PC-9 (cell line): ENCODE measurements at regions not wholly inside any gene's neighbourhood (a gene's known extent, or its start where the extent isn't known, plus 50 kb on each side); places are given as distances from the start of the nearest gene placed in this dataset.
"Not testable (repeated sequence)": the region's sequence is repeated elsewhere in the genome, so short reads cannot be mapped to it uniquely, and the experiment has no call there.

Experiments used
- BruUV-seq: library from RNA; stranded (reverse); fragments of 400-500 nt; replicated peaks from 2 replicates; lab custom pipeline; 2021; lab: Mats Ljungman, UMichigan
- CTCF ChIA-PET: fragments of 300-600 bp; sonication (Branson Sonifier 250); formaldehyde crosslinking; loops from one replicate; lab custom pipeline; 2022; ENCODE audit warnings: antibody characterized with exemption; lab: Charles Lee
- POLR2A ChIA-PET: fragments of 300-600 bp; sonication (Branson Sonifier 250); formaldehyde crosslinking; loops from one replicate; lab custom pipeline; 2022; ENCODE audit warnings: antibody characterized with exemption; ENCODE audit not compliant: unreplicated experiment; lab: Charles Lee
- DNase-seq, 2 experiments: peaks; one replicate each; pipeline versions ENCODE4 v3.0.0 to v3.0.0-alpha.2; 2015 to 2022; ENCODE audit warnings: mixed read lengths in 1 of 2
- H2AFZ ChIP-seq: fragments of 200-600 bp; sonication (generic); 2 replicates; pipeline ENCODE4 v1.8.1; 2017; ENCODE audit warnings: antibody characterized with exemption
- H3F3A ChIP-seq: fragments of 200-600 bp; sonication (generic); 2 replicates; pipeline ENCODE4 v1.8.1; 2017; ENCODE audit warnings: antibody characterized with exemption, mild to moderate bottlenecking, low read depth; ENCODE audit not compliant: insufficient read depth
- H3K27ac ChIP-seq: fragments of 200-600 bp; sonication (generic); 2 replicates; pipeline ENCODE4 v1.6.1; 2016; ENCODE audit warnings: mixed run types
- H3K27me3 ChIP-seq: fragments of 200-600 bp; sonication (generic); 2 replicates; pipeline ENCODE4 v1.6.1; 2016; ENCODE audit warnings: low read depth, mixed run types; ENCODE audit not compliant: insufficient read depth
- H3K36me3 ChIP-seq: fragments of 200-600 bp; sonication (generic); 2 replicates; pipeline ENCODE4 v1.6.1; 2016; ENCODE audit warnings: low read depth, mixed run types
- H3K4me1 ChIP-seq: fragments of 200-600 bp; sonication (generic); replicated peaks from 2 replicates; pipeline ENCODE4 v1.6.1; 2016; ENCODE audit warnings: mixed run types; ENCODE audit not compliant: insufficient read depth
- H3K4me2 ChIP-seq: fragments of 200-600 bp; sonication (generic); 2 replicates; pipeline ENCODE4 v1.6.1; 2017; ENCODE audit warnings: mixed run types
- H3K4me3 ChIP-seq: fragments of 200-600 bp; sonication (generic); 2 replicates; pipeline ENCODE4 v1.6.1; 2016; ENCODE audit warnings: mixed run types
- H3K79me2 ChIP-seq: fragments of 200-600 bp; sonication (generic); 2 replicates; pipeline ENCODE4 v1.6.1; 2017; ENCODE audit warnings: low read depth, mixed run types
- H3K9me2 ChIP-seq: fragments of 200-600 bp; sonication (generic); 2 replicates; pipeline ENCODE4 v1.8.1; 2017; ENCODE audit warnings: mild to moderate bottlenecking; ENCODE audit not compliant: insufficient read depth
- H3K9me3 ChIP-seq: fragments of 200-600 bp; sonication (generic); 2 replicates; pipeline ENCODE4 v1.8.1; 2016; ENCODE audit warnings: low read depth; ENCODE audit not compliant: insufficient read depth
- H4K20me1 ChIP-seq: fragments of 200-600 bp; sonication (generic); 2 replicates; pipeline ENCODE4 v1.8.1; 2017; ENCODE audit not compliant: insufficient read depth
- CTCF ChIP-seq: fragments of 200-600 bp; sonication (generic); conservative IDR thresholded peaks from 2 replicates; pipeline ENCODE4 v1.6.1; 2017; ENCODE audit warnings: mixed run types, antibody characterized with exemption, mild to moderate bottlenecking, moderate library complexity
- EZH2 ChIP-seq: fragments of 200-600 bp; sonication (generic); IDR thresholded peaks from 2 replicates; pipeline ENCODE4 v1.8.0; 2017; ENCODE audit warnings: antibody characterized with exemption, low read depth
- intact Hi-C: fragments of 100-400 bp; cut with micrococcal nuclease; formaldehyde crosslinking; loops from one replicate; pipeline ENCODE4 v1.10.0; 2022; ENCODE audit not compliant: unreplicated experiment

DNA sequence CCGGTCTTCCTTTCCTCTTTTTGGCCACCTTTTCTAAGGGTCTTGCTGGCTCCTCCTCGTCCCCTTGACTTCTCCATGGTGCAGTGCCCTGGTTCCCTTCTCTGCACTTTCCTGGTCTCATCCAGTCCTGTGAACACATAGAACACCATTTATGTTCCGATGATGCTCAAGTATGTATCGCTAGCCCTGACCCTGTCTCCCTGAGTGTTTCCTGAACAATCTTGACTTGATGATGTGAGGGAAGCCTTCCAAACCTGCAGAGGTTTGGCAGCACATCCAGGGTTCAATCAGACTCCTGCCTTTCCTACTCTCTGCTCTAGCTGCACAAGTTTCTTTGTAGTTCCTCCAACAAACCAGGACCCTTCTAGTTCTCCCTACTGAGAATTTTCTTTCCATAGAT lies 132.1 kb downstream of the RGPD3 start:
- no peaks in the 10 kb centered on the region for H3K79me2 ChIP-seq
- ChIA-PET CTCF (no interaction called here), POLR2A (no interaction called here)
- BruUV-seq: no TSS peak
- no peaks in the 10 kb centered on the region for H3F3A ChIP-seq
- no peaks in the 10 kb centered on the region for H4K20me1 ChIP-seq
- TF ChIP-seq CTCF: no peak
- no peak for TF ChIP-seq EZH2
- no peaks in the 10 kb centered on the region for H3K9me3 ChIP-seq
- intact Hi-C loops: no loop called here
- H3K27ac ChIP-seq: no peak overlapping the region
- no peaks in the 10 kb centered on the region for H3K36me3 ChIP-seq
- H3K27me3 ChIP-seq: peaks cover 74% of the 10 kb centered on the region
- H3K4me1 ChIP-seq: no peaks in the 10 kb centered on the region
- H3K4me2 ChIP-seq: no peak overlapping the region
- no peaks in the 10 kb centered on the region for H3K9me2 ChIP-seq
- DNase-seq: no peak
- H3K4me3 ChIP-seq: no peak overlapping the region
- no peak overlapping the region for H2AFZ ChIP-seq

DNA sequence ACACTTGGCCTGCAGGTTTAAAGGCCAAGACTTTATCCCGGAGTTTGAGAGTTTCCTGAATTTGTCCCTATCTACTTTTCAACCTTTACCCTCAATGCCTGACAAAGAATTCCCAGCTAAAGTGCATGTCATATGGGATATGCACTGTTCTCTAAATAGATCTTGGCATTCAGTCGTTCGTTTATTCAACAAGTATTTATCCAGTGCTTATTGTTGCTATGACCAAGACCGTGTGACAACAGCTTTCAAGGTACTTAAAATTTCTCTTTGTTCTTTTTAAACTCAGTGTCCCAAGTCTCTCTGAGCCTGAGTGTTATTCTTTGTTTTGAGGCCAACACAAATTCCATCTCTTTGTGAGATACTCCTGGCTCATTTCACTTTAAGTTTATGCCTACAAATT lies 133.4 kb downstream of the RGPD3 start:
- Histone ChIP-seq H3K27me3 (peaks cover 68% of the 10 kb centered on the region), H4K20me1 (no peaks in the 10 kb centered on the region), H3K9me2 (no peaks in the 10 kb centered on the region), H3K4me3 (no peak overlapping the region), H3K4me2 (no peak overlapping the region), H3K79me2 (no peaks in the 10 kb centered on the region), H3K27ac (no peak overlapping the region), H3K36me3 (no peaks in the 10 kb centered on the region), H2AFZ (no peak overlapping the region), H3K4me1 (0 out of 2 replicates have a peak, but pooled peaks cover 10% of the 10 kb centered on the region), H3F3A (no peaks in the 10 kb centered on the region), H3K9me3 (no peaks in the 10 kb centered on the region)
- intact Hi-C loops: no loop called here
- DNase-seq: no peak
- CTCF ChIA-PET: no interaction called here
- POLR2A ChIA-PET: no interaction called here
- no TSS peak for BruUV-seq
- TF ChIP-seq CTCF (no peak), EZH2 (no peak)

DNA sequence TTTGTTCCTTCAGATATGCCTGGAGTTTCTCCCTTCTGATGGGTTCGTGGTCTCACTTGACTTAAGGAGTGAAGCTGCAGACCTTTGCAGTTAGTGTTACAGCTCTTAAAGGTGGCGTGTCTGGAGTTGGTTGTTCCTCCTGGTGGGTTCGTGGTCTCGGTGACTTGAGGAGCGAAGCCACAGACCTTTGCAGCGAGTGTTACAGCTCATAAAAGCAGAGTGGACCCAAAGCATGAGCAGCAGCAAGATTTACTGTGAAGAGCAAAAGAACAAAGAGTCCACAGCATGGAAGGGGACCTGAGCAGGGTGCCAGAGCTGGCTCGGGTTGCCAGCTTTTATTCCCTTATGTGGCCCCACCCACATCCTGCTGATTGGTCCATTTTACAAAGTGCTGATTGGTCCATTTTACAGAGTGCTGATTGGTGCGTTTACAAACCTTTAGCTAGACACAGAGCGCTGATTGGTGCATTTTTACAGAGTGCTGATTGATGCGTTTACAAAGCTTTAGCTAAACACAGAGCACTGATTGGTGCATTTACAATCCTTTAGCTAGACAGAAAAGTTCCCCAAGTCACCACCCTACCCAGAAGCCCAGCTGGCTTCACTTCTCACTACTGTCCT lies 134.8 kb downstream of the RGPD3 start:
- POLR2A ChIA-PET: interaction anchor here (0.8 kb wide), 1 partner anchor 144 kb away, joined by 3 read pairs; no protein-coding TSS in a partner anchor
- H3F3A ChIP-seq, intact Hi-C loops, H3K9me2 ChIP-seq, H3K36me3 ChIP-seq, CTCF ChIA-PET, BruUV-seq, H3K4me1 ChIP-seq, H3K79me2 ChIP-seq, H3K4me3 ChIP-seq, H3K9me3 ChIP-seq, DNase-seq, H2AFZ ChIP-seq, H4K20me1 ChIP-seq, H3K4me2 ChIP-seq, H3K27ac ChIP-seq: not testable (repeated sequence)
- peaks cover 54% of the 10 kb centered on the region for H3K27me3 ChIP-seq

- Histone ChIP-seq H3K9me2 (no peaks in the 10 kb centered on the region), H3K27ac (no peak overlapping the region), H3K4me3 (no peak overlapping the region), H3K79me2 (no peaks in the 10 kb centered on the region), H3K9me3 (no peaks in the 10 kb centered on the region), H4K20me1 (no peaks in the 10 kb centered on the region), H2AFZ (no peak overlapping the region), H3K4me2 (no peak overlapping the region), H3K4me1 (0 out of 2 replicates have a peak, but pooled peaks cover 10% of the 10 kb centered on the region), H3F3A (no peaks in the 10 kb centered on the region), H3K36me3 (no peaks in the 10 kb centered on the region), H3K27me3 (peaks cover 44% of the 10 kb centered on the region)
- BruUV-seq: no TSS peak
- intact Hi-C loops: no loop called here
- no peak for TF ChIP-seq EZH2
- TF ChIP-seq CTCF: no peak
- ChIA-PET CTCF (no interaction called here), POLR2A (no interaction called here)
- DNase-seq: no peak
Measured at GRCh38 chr2:106332054-106332453, 136.2 kb downstream of the RGPD3 start.

- H3F3A ChIP-seq, POLR2A ChIA-PET, H3K27ac ChIP-seq, H3K79me2 ChIP-seq, H3K36me3 ChIP-seq, H3K9me2 ChIP-seq, H3K9me3 ChIP-seq, H3K4me3 ChIP-seq, H3K4me1 ChIP-seq, BruUV-seq, H4K20me1 ChIP-seq, intact Hi-C loops, H2AFZ ChIP-seq, CTCF ChIA-PET: not testable (repeated sequence)
- Histone ChIP-seq H3K4me2 (peak overlapping the region; percentile 21; the same call in 1 of the 2 replicates), H3K27me3 (peaks cover 44% of the 10 kb centered on the region)
- peak in 1 of 2 experiments; percentile 64 for DNase-seq
Measured at GRCh38 chr2:106330384-106331261, 136.5 kb upstream of the UXS1 start.
